ENCODE measurements at regions not wholly inside any gene's neighbourhood (a gene's known extent, or its start where the extent isn't known, plus 50 kb on each side); places are given as distances from the start of the nearest gene placed in this dataset.

- FAIRE-seq (no peak), DNase-seq (ENCODE audit: extremely low spot score, insufficient read length, low read depth) (no peak)
Measured at GRCh38 chr15:38868326-38869114, 303.9 kb upstream of the RASGRP1 start.

- no peak for FAIRE-seq
- no peak for DNase-seq (ENCODE audit: extremely low spot score, insufficient read length, low read depth)
Measured at GRCh38 chr15:38871638-38872037, 307.0 kb upstream of the RASGRP1 start.

DNA sequence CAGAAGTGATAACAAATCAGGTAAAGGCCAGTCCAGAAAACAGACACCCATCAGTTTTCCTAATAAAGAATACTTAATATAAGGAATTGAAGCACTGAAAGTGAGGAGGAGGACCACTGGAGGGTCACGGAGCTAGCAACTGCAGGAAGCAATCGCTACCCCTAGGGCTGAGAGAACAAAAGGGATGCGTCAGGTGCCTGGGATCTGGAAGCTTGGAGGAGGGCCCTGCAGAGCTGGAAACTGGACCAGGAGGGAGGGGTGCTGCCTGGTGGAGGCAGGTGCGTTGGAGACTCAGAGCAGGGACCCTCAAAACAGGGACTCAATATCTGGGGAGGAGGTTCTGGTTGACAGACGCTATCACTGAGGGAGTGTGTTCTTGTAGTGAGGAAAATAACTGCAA lies 308.1 kb upstream of the RASGRP1 start:
- DNase-seq (ENCODE audit: extremely low spot score, insufficient read length, low read depth) (no peak), FAIRE-seq (no peak)

- no peak for DNase-seq (ENCODE audit: extremely low spot score, insufficient read length, low read depth)
- no peak for FAIRE-seq
Measured at GRCh38 chr15:38873158-38873557, 308.5 kb upstream of the RASGRP1 start.

GRCh38 chr15:38874464-38874863 lies 309.9 kb upstream of the RASGRP1 start:
- DNase-seq (ENCODE audit: extremely low spot score, insufficient read length, low read depth) = no peak

GRCh38 chr15:38876211-38876610 lies 311.6 kb upstream of the RASGRP1 start:
- no peak for DNase-seq (ENCODE audit: extremely low spot score, insufficient read length, low read depth)
- FAIRE-seq = no peak

More at GRCh38 chr15:38874464-38874863, 309.9 kb upstream of the RASGRP1 start:
- no peak for FAIRE-seq

GRCh38 chr15:38876621-38877020 lies 312.0 kb upstream of the RASGRP1 start:
- DNase-seq (ENCODE audit: extremely low spot score, insufficient read length, low read depth) (no peak), FAIRE-seq (no peak)

DNA sequence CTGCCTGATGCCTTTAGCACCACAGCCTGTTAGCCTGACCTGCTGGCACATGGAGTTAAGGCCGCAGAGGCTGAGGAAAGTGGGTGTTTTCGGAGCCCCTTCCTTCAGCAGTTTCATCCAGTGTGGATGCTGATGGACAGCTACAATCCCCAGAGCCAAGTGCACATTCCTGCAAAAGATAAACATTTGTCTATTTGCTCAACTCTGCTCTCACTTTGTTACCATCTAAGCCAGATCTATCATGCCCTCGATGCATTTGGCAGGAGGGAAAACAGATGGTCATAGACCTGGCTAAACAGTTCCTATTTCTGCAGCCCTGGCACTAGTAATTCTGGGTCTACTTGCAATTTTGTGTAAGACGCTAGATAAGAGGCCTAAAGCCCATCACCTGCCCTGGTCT lies 312.9 kb upstream of the RASGRP1 start:
- FAIRE-seq (no peak), DNase-seq (ENCODE audit: extremely low spot score, insufficient read length, low read depth) (no peak)

GRCh38 chr15:38878026-38878425 lies 313.4 kb upstream of the RASGRP1 start:
- DNase-seq (ENCODE audit: extremely low spot score, insufficient read length, low read depth) (no peak), FAIRE-seq (no peak)

DNA sequence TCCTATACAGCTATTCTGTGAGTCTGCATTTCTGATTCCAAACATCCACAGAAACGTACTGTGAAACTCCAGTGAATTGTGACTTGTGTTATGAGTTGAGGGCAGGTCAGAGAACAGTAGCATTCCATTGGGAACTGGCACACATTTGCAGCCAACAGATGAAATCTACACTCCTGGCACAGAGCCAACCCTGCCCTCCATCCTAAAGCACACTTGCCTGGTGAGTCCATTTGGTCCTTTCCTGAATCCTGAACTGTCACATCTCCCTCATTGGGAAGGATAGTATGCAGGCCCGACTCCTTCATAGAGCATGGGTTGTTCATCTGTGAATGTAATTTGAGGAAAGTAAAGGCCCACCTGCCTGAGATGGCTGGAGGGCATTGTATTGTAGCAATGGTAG lies 314.3 kb upstream of the RASGRP1 start:
- DNase-seq (ENCODE audit: extremely low spot score, insufficient read length, low read depth) (no peak), FAIRE-seq (no peak)

DNA sequence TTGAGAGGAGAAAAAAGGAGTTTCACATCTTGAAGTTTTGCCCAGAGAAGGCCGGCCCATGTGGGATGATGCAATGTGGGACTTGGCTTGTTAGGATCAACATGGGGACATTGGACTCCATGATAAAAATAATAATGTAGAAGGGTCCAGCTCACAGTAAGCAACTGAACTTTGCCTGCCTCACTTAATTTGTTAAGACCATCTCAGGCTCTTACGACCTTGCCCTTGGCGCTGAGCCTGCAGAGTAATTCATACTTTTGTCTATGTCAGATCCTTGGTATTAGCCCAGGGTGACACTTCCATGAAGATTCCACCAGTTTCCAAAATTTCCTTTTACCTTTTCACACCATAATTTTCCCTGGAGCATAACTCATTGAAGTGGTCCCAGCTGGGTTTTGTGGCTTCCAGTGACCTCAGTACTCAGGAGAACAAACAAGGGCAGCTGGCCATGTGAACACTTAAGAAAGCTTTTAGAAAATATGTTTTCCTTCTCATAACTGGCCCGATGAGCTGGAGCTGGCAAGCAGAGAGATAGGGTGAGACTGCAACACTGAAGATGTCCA lies 315.4 kb upstream of the RASGRP1 start:
- no peak for FAIRE-seq
- DNase-seq (ENCODE audit: extremely low spot score, insufficient read length, low read depth) = no peak

DNA sequence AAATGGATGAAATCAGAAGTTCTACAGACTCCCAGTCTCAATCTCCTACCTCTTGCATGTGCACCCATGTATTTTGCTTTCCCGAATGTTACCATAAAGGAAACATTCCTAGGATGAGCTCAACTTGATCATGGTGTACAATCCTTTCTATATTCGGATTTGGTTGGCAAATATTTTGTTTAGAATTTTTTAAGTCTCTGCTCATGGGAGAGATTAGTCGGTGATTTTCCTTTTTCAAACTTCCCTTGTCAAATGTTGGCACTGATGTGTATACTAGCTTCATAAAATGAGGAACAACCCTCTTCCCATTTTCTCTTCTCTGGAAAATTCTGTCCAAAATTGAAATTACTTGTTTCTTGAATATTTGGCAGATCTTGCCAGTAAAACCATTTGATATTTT lies 317.6 kb upstream of the RASGRP1 start:
- DNase-seq (ENCODE audit: extremely low spot score, insufficient read length, low read depth) = no peak
- FAIRE-seq = no peak

DNA sequence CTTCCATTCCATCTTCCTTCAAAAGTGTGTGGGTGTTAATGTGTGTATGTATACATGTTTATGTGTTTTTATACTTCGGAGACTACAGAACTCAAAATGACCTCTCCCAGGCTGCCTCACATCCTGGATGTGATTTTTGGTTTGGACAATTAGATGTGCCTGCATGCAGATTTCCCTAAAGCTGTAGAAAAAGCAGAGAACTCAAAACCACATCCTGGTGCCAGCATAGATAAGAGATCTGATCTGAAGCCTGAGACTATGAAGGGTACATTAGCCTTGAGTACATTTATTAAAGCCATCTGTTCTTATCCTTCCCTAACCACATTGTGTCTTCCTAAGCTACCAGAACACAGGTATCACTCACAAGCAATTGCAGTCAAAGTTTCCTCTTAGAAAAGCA lies 319.4 kb upstream of the RASGRP1 start:
- no peak for DNase-seq (ENCODE audit: extremely low spot score, insufficient read length, low read depth)
- no peak for FAIRE-seq

DNA sequence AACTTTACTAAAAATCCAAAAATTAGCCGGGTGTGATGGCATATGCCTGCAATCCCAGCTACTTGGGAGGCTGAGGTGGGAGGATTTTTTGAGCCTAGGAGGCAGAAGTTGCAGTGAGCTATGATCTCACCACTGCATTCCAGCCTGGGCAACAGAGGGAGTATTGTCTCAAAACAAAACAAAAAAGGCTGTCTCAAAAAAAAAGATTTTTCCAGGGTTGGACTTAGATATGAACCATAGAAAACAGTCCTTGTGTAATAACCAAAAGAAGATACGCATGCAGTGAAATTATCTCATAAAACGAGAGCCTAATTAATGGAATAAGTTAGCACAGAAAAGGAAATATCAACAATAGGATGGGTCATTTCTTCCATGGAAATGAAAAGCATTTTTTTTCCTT lies 320.4 kb upstream of the RASGRP1 start:
- DNase-seq (ENCODE audit: extremely low spot score, insufficient read length, low read depth) (no peak), FAIRE-seq (no peak)

DNA sequence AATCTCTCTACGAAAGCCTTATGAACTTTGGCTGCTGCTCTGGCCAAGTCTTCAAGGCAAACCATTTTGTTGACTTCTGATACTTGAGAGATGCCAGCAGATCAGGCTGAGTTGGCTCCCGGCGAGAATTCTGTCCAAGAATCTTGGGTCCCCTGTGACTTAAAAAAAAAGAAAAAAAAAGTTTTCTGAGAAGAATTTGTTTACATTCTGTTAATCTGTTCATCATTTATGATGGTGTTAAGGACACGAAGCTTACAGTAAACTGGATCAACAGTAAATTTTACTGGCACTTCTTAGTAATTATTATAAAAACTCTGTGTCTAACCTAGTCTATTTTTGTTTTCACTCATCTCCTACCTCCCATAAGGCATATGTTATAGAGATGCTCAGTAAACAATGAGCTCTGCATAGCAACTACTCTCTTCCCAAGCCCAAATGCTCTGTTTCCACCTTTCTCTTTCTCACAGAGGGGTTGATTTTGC lies 320.9 kb upstream of the RASGRP1 start:
- DNase-seq (ENCODE audit: extremely low spot score, insufficient read length, low read depth) = no peak
- no peak for FAIRE-seq

GRCh38 chr15:38886315-38887163 lies 321.9 kb upstream of the RASGRP1 start:
- no peak for FAIRE-seq
- no peak for DNase-seq (ENCODE audit: extremely low spot score, insufficient read length, low read depth)

GRCh38 chr15:38888701-38889221 lies 324.1 kb upstream of the RASGRP1 start:
- FAIRE-seq (no peak), DNase-seq (ENCODE audit: extremely low spot score, insufficient read length, low read depth) (no peak)

- FAIRE-seq (no peak), DNase-seq (ENCODE audit: extremely low spot score, insufficient read length, low read depth) (no peak)
Measured at GRCh38 chr15:38890194-38890593, 325.6 kb upstream of the RASGRP1 start.

- no peak for DNase-seq (ENCODE audit: extremely low spot score, insufficient read length, low read depth)
- FAIRE-seq = no peak
Measured at GRCh38 chr15:38893925-38894242, 329.3 kb upstream of the RASGRP1 start.

GRCh38 chr15:38894243-38894948 lies 329.8 kb upstream of the RASGRP1 start:
- no peak for FAIRE-seq
- DNase-seq (ENCODE audit: extremely low spot score, insufficient read length, low read depth) = no peak

Measured in GM18507 (cell line).